Loucy (cell line): ENCODE measurements at regions not wholly inside any gene's neighbourhood (a gene's known extent, or its start where the extent isn't known, plus 50 kb on each side); places are given as distances from the start of the nearest gene placed in this dataset.

Source experiments
- H2AFZ ChIP-seq: fragments of 200-600 bp; sonication (generic); 2 replicates; pipeline ENCODE4 v1.6.0; 2016; ENCODE audit warnings: antibody characterized with exemption, mild to moderate bottlenecking, low read length, moderate library complexity
- H3F3A ChIP-seq: fragments of 200-600 bp; 2 replicates; pipeline ENCODE4 v1.6.0; 2016; ENCODE audit warnings: antibody characterized with exemption, low read depth, mild to moderate bottlenecking
- H3K27me3 ChIP-seq: fragments of 200-600 bp; sonication (generic); 2 replicates; pipeline ENCODE4 v1.6.1; 2014; ENCODE audit warnings: low read length, mild to moderate bottlenecking; ENCODE audit not compliant: insufficient read depth, poor library complexity, severe bottlenecking
- H3K36me3 ChIP-seq: fragments of 200-600 bp; sonication (generic); 2 replicates; pipeline ENCODE4 v1.6.1; 2016; ENCODE audit warnings: low read length; ENCODE audit not compliant: insufficient read depth
- H3K4me1 ChIP-seq: fragments of 200-600 bp; sonication (generic); 2 replicates; pipeline ENCODE4 v1.5.1; 2014; ENCODE audit warnings: low read length, mild to moderate bottlenecking; ENCODE audit not compliant: insufficient read depth, poor library complexity, severe bottlenecking
- H3K4me2 ChIP-seq: fragments of 200-600 bp; sonication (generic); 2 replicates; pipeline ENCODE4 v1.6.0; 2014; ENCODE audit warnings: antibody characterized with exemption, low read length, low read depth, mild to moderate bottlenecking; ENCODE audit not compliant: poor library complexity, severe bottlenecking
- H3K4me3 ChIP-seq: fragments of 200-600 bp; sonication (generic); 2 replicates; pipeline ENCODE4 v1.5.1; 2014; ENCODE audit warnings: low read length, mild to moderate bottlenecking, mixed read lengths; ENCODE audit not compliant: poor library complexity, severe bottlenecking
- H3K79me2 ChIP-seq: fragments of 200-600 bp; sonication (generic); 2 replicates; pipeline ENCODE4 v1.6.1; 2014; ENCODE audit warnings: low read length; ENCODE audit not compliant: insufficient read depth
- H3K9ac ChIP-seq: fragments of 200-600 bp; sonication (generic); 2 replicates; pipeline ENCODE4 v1.6.0; 2014; ENCODE audit warnings: mild to moderate bottlenecking, low read depth, low read length, moderate library complexity; ENCODE audit not compliant: poor library complexity, severe bottlenecking
- H3K9me2 ChIP-seq: fragments of 200-600 bp; sonication (generic); replicated peaks from 2 replicates; pipeline ENCODE4 v1.6.1; 2016; ENCODE audit warnings: low read depth, low read length, mixed read lengths
- H3K9me3 ChIP-seq: fragments of 200-600 bp; sonication (generic); 2 replicates; pipeline ENCODE4 v1.6.1; 2014; ENCODE audit warnings: mild to moderate bottlenecking, antibody characterized with exemption, low read length, low read depth; ENCODE audit not compliant: insufficient read depth
- H4K20me1 ChIP-seq: fragments of 200-600 bp; sonication (generic); 2 replicates; pipeline ENCODE4 v1.6.0; 2014; ENCODE audit warnings: antibody characterized with exemption, low read length, mild to moderate bottlenecking; ENCODE audit not compliant: insufficient read depth, poor library complexity, severe bottlenecking
- CTCF ChIP-seq: fragments of 200-600 bp; sonication (generic); conservative IDR thresholded peaks from 2 replicates; pipeline ENCODE4 v1.5.1; 2014; ENCODE audit warnings: mild to moderate bottlenecking, antibody characterized with exemption, low read length
- EZH2phosphoT487 ChIP-seq: fragments of 200-600 bp; IDR thresholded peaks from 2 replicates; pipeline ENCODE4 v1.6.1; 2018; ENCODE audit warnings: antibody characterized with exemption, mild to moderate bottlenecking, moderate library complexity, borderline replicate concordance

DNA sequence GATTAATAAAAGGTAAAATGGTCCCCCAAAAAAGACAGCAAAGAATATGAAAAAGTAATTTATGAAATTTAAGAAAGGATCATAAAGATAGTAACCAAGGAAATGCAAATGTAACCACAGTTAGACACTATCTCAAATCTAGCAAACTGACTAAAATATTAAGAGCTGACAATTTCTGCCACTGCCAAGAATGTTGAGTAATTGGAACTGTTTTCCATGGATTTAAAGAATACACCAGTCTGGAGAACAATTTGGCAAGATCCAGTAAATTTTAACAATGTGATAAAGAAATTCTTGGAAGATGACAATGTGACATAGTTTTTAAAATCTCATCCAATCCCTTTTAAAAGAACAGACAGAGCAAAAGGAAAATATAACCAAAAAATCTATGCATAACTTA is 798.0 kb upstream of the MGAT4C start:
- TF ChIP-seq CTCF (no peak), EZH2phosphoT487 (no peak)
- H3K9me2 ChIP-seq: no peaks in the 10 kb centered on the region
- no peak overlapping the region for H3K4me2 ChIP-seq
- no peaks in the 10 kb centered on the region for H3K36me3 ChIP-seq
- H3K4me3 ChIP-seq: no peak overlapping the region
- no peak overlapping the region for H3K9ac ChIP-seq
- no peaks in the 10 kb centered on the region for H4K20me1 ChIP-seq
- no peaks in the 10 kb centered on the region for H3K9me3 ChIP-seq
- H3K27me3 ChIP-seq: no peaks in the 10 kb centered on the region
- no peaks in the 10 kb centered on the region for H3K4me1 ChIP-seq
- no peaks in the 10 kb centered on the region for H3K79me2 ChIP-seq
- no peaks in the 10 kb centered on the region for H3F3A ChIP-seq
- H2AFZ ChIP-seq: no peak overlapping the region

GRCh38 chr12:87051621-87052020 is 795.4 kb upstream of the MGAT4C start:
- Histone ChIP-seq H3K4me3 (no peak overlapping the region), H4K20me1 (no peaks in the 10 kb centered on the region), H3F3A (no peaks in the 10 kb centered on the region), H3K27me3 (no peaks in the 10 kb centered on the region), H3K36me3 (no peaks in the 10 kb centered on the region), H3K4me1 (no peaks in the 10 kb centered on the region), H3K9ac (no peak overlapping the region), H3K79me2 (no peaks in the 10 kb centered on the region), H2AFZ (no peak overlapping the region), H3K4me2 (no peak overlapping the region), H3K9me3 (no peaks in the 10 kb centered on the region), H3K9me2 (no peaks in the 10 kb centered on the region)
- TF ChIP-seq CTCF (no peak), EZH2phosphoT487 (no peak)

- no peaks in the 10 kb centered on the region for H3K36me3 ChIP-seq
- H2AFZ ChIP-seq: no peak overlapping the region
- H3K9me2 ChIP-seq: no peaks in the 10 kb centered on the region
- H3K79me2 ChIP-seq: no peaks in the 10 kb centered on the region
- no peak overlapping the region for H3K4me3 ChIP-seq
- H3K4me2 ChIP-seq: no peak overlapping the region
- no peak overlapping the region for H3K9ac ChIP-seq
- TF ChIP-seq EZH2phosphoT487 (no peak), CTCF (no peak)
- H3F3A ChIP-seq: no peaks in the 10 kb centered on the region
- no peaks in the 10 kb centered on the region for H4K20me1 ChIP-seq
- no peaks in the 10 kb centered on the region for H3K9me3 ChIP-seq
- no peaks in the 10 kb centered on the region for H3K27me3 ChIP-seq
- H3K4me1 ChIP-seq: no peaks in the 10 kb centered on the region
Measured at GRCh38 chr12:87047691-87048090, 791.5 kb upstream of the MGAT4C start.
